ENCODE measurements at regions not wholly inside any gene's neighbourhood (a gene's known extent, or its start where the extent isn't known, plus 50 kb on each side); places are given as distances from the start of the nearest gene placed in this dataset.

DNA sequence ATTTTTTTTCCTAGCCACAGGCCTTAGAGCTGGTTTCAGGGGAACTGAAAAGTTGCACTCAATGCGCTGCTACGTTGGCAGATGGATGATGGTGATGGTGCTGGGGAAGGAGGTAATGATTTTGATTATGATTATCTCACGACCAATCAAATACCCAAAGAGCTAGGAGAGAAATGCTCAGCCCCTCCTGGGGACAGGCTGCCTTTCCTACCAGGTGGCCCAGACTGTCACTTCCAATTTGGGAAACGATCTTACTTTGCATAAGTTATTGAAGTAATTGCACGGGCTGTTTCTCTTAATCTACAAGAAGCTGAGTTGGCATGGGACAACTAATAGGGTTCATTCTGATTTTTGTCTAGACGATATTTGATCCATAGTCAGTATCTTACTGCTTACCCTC lies 379.7 kb upstream of the EEF2KMT start:
- H3K9ac ChIP-seq (replicated peaks; ENCODE audit: extremely low read depth, insufficient read depth, low read length) = no peak overlapping the region
- intact Hi-C loops (cut with micrococcal nuclease) = no loop called here
- no peaks in the 10 kb centered on the region for H3K36me3 ChIP-seq (ENCODE audit: control insufficient read depth in 2 of 2, extremely low read depth in 1 of 2, insufficient read depth in 2 of 2, low read length in 2 of 2)
- no peak overlapping the region for H3K27ac ChIP-seq (ENCODE audit: insufficient read depth, low read depth, low read length)
- ChIA-PET POLR2A (no interaction called here), CTCF (no interaction called here)
- BruUV-seq (replicated peaks) = no TSS peak
- H4K20me1 ChIP-seq (replicated peaks; ENCODE audit: control insufficient read depth, extremely low read depth, insufficient read depth, low read length) = no peaks in the 10 kb centered on the region
- no peaks in the 10 kb centered on the region for H3K79me2 ChIP-seq (ENCODE audit: control insufficient read depth, insufficient read depth, low read length)
- H3K4me3 ChIP-seq (replicated peaks in 1 of 3; ENCODE audit: insufficient read depth in 1 of 3, low read depth in 1 of 3, low read length in 3 of 3) = no peak overlapping the region
- TF ChIP-seq EZH2 (IDR thresholded peaks at IDR 0.05; ENCODE audit: borderline replicate concordance, low read depth, low read length, severe bottlenecking) (no peak), FOS (IDR thresholded peaks at IDR 0.05; ENCODE audit: borderline replicate concordance, insufficient read depth, low read length) (no peak), JUN (IDR thresholded peaks at IDR 0.05; ENCODE audit: borderline replicate concordance, insufficient read depth, insufficient read length, low read depth) (no peak), POLR2AphosphoS5 (IDR thresholded peaks at IDR 0.05; ENCODE audit: insufficient read depth, low read depth, low read length) (no peak), GATA2 (IDR thresholded peaks at IDR 0.05; ENCODE audit: insufficient read depth, insufficient read length, low read depth, low read length) (no peak), POLR2A (IDR thresholded peaks at IDR 0.05; ENCODE audit: low read depth, low read length) (no peak), MYC (IDR thresholded peaks at IDR 0.05; ENCODE audit: low read depth, low read length) (no peak)
- TF ChIP-seq, protein P1, sequence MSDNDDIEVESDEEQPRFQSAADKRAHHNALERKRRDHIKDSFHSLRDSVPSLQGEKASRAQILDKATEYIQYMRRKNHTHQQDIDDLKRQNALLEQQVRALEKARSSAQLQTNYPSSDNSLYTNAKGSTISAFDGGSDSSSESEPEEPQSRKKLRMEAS (IDR thresholded peaks at IDR 0.05; ENCODE audit: insufficient read depth, insufficient read length) = no peak
- TF ChIP-seq, protein P2, sequence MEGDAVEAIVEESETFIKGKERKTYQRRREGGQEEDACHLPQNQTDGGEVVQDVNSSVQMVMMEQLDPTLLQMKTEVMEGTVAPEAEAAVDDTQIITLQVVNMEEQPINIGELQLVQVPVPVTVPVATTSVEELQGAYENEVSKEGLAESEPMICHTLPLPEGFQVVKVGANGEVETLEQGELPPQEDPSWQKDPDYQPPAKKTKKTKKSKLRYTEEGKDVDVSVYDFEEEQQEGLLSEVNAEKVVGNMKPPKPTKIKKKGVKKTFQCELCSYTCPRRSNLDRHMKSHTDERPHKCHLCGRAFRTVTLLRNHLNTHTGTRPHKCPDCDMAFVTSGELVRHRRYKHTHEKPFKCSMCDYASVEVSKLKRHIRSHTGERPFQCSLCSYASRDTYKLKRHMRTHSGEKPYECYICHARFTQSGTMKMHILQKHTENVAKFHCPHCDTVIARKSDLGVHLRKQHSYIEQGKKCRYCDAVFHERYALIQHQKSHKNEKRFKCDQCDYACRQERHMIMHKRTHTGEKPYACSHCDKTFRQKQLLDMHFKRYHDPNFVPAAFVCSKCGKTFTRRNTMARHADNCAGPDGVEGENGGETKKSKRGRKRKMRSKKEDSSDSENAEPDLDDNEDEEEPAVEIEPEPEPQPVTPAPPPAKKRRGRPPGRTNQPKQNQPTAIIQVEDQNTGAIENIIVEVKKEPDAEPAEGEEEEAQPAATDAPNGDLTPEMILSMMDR (IDR thresholded peaks at IDR 0.05; ENCODE audit: extremely low read depth in 1 of 2, insufficient read depth in 1 of 2, low read depth in 1 of 2, low read length in 2 of 2) = no peak
- H3K4me1 ChIP-seq (ENCODE audit: control insufficient read depth, extremely low read depth, insufficient read depth, low read length) = no peaks in the 10 kb centered on the region
- H3K4me2 ChIP-seq (ENCODE audit: insufficient read depth, low read length) = no peak overlapping the region
- no peak for FAIRE-seq
- no peak overlapping the region for H2AFZ ChIP-seq (ENCODE audit: low read depth, low read length)
- H3K9me1 ChIP-seq (replicated peaks; ENCODE audit: control insufficient read depth, extremely low read depth, insufficient read depth, low read length) = no peaks in the 10 kb centered on the region
- no peaks in the 10 kb centered on the region for H3K27me3 ChIP-seq (ENCODE audit: control insufficient read depth in 2 of 2, insufficient read depth in 2 of 2, low read length in 2 of 2)
- DNase-seq (ENCODE audit: low read depth, low spot score) = no peak
- peaks cover 6% of the 10 kb centered on the region for H3K9me3 ChIP-seq (replicated peaks; ENCODE audit: control insufficient read depth, insufficient read depth, low read length)
- dilution Hi-C loops (cut with MboI; ENCODE audit: extremely low pct_ligation_motif_present, low sequenced_read_pairs) = no loop called here
